Gastroesophageal sphincter (tissue), 3 donors: ENCODE measurements at regions not wholly inside any gene's neighbourhood (a gene's known extent, or its start where the extent isn't known, plus 50 kb on each side); places are given as distances from the start of the nearest gene placed in this dataset.

ENCODE experiments used
- CTCF ChIP-seq, 4 experiments: fragments of 200-600 bp in 2 of 4; fragments of 450-650 bp in 2 of 4; sonication (generic) in 1 of 4; IDR thresholded peaks; one replicate each; pipeline ENCODE4 v1.5.1; 2017 to 2019; ENCODE audit warnings: antibody characterized with exemption in 4 of 4, mild to moderate bottlenecking in 2 of 4, moderate library complexity in 2 of 4
- EP300 ChIP-seq: sonication (generic); formaldehyde crosslinking; IDR thresholded peaks from one replicate; pipeline ENCODE4 v1.6.1; 2017; ENCODE audit warnings: antibody characterized with exemption, mild to moderate bottlenecking
- POLR2A ChIP-seq, 2 donors: fragments of 450-650 bp; IDR thresholded peaks; one replicate each; pipeline ENCODE4 v1.6.1; 2017; ENCODE audit warnings: antibody characterized with exemption in 2 of 2, mild to moderate bottlenecking in 2 of 2, moderate library complexity in 1 of 2
- POLR2AphosphoS5 ChIP-seq: sonication (generic); formaldehyde crosslinking; IDR thresholded peaks from one replicate; pipeline ENCODE4 v1.6.1; 2017; ENCODE audit warnings: antibody characterized with exemption

GRCh38 chr16:86387468-86388440, 122.6 kb upstream of the FOXF1 start:
- TF ChIP-seq CTCF (IDR thresholded peaks at IDR 0.05) (no peak), POLR2AphosphoS5 (no peak), EP300 (no peak), POLR2A (IDR thresholded peaks at IDR 0.05) (no peak)
